Lower leg skin (tissue), 4 donors: ENCODE measurements at regions not wholly inside any gene's neighbourhood (a gene's known extent, or its start where the extent isn't known, plus 50 kb on each side); places are given as distances from the start of the nearest gene placed in this dataset.

Experiments used
- DNase-seq, 2 donors: peaks; one replicate each; pipeline ENCODE4 v3.0.0-alpha.2; 2019; ENCODE audit warnings: low spot score in 2 of 2
- H3K4me3 ChIP-seq: fragments of 200-600 bp; sonication (generic); 2 replicates; pipeline ENCODE4 v1.5.1; 2017; ENCODE audit warnings: mild to moderate bottlenecking, low read depth; ENCODE audit not compliant: poor library complexity, severe bottlenecking
- POLR2A ChIP-seq, 2 donors: fragments of 450-650 bp; IDR thresholded peaks; one replicate each; pipeline ENCODE4 v1.6.1; 2016 to 2017; ENCODE audit warnings: antibody characterized with exemption in 2 of 2, mild to moderate bottlenecking in 1 of 2, moderate library complexity in 1 of 2
- WGBS, 2 donors: methylation state at CpG; one replicate each; pipeline ENCODE4 v1.1.5; 2018; 5-methylcytosine and 5-hydroxymethylcytosine counted together
- intact Hi-C: fragments of 100-400 bp; cut with DNase I; formaldehyde crosslinking; loops from one replicate; pipeline ENCODE4 v1.15.0; 2023; ENCODE audit warnings: low total_unique reads
- TF ChIP-seq, protein P1 (sequence below), 3 donors: fragments of 450-650 bp; IDR thresholded peaks; one replicate each; pipeline ENCODE4 v1.5.1; 2016; ENCODE audit warnings: antibody characterized with exemption in 3 of 3, mild to moderate bottlenecking in 3 of 3, moderate library complexity in 2 of 3

DNA sequence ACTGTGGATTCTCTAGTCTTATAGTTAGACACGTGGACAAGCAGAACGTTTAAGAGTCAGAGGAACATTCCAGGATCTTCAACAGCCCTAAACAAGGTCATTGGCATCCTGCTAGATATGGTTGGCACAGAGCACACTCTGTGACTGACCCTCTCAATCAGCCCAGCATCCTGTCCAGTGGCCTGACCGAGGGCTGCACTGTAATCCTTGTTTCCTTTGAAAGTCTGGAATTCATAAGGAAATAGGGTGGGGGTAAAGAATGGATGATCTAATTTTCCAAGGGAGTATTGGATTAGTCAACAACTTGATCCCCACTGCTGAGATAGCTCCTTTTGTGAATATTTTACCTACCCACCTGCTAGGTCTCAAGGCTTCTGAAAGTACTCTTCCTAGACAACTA lies 94.5 kb upstream of the DLG1 start:
- TF ChIP-seq, protein P1, sequence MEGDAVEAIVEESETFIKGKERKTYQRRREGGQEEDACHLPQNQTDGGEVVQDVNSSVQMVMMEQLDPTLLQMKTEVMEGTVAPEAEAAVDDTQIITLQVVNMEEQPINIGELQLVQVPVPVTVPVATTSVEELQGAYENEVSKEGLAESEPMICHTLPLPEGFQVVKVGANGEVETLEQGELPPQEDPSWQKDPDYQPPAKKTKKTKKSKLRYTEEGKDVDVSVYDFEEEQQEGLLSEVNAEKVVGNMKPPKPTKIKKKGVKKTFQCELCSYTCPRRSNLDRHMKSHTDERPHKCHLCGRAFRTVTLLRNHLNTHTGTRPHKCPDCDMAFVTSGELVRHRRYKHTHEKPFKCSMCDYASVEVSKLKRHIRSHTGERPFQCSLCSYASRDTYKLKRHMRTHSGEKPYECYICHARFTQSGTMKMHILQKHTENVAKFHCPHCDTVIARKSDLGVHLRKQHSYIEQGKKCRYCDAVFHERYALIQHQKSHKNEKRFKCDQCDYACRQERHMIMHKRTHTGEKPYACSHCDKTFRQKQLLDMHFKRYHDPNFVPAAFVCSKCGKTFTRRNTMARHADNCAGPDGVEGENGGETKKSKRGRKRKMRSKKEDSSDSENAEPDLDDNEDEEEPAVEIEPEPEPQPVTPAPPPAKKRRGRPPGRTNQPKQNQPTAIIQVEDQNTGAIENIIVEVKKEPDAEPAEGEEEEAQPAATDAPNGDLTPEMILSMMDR (IDR thresholded peaks at IDR 0.05) = no peak
- no peak for TF ChIP-seq POLR2A (IDR thresholded peaks at IDR 0.05)
- no peak overlapping the region for H3K4me3 ChIP-seq
- WGBS, 2 donors = 77 to 78% methylated on average over 3 of the region's 3 CpGs
- peak in 1 of 2 donors; percentile 23 for DNase-seq
- intact Hi-C loops = no loop called here

DNA sequence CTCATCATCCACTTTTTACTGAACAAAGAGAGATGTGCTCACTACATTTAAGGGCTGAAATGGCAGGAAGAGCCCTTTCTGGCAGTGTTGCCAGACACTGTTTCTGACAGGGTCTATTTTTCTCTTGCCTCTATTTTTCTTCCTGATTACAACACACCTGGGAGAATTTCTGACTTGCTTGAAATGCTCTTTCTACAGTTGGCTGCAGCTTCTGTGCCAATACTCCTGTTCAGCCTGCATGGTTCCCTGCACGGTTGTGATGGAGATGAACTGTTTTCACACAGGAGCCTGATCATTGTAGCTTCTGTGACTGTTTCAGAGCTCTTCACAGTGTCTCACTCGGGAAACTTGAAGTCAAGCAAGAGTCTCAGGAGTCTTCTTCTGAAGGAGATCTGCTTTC lies 83.0 kb upstream of the DLG1 start:
- TF ChIP-seq POLR2A (IDR thresholded peaks at IDR 0.05) = no peak
- TF ChIP-seq, protein P1 (IDR thresholded peaks at IDR 0.05) = no peak
- intact Hi-C loops = no loop called here
- peak in 1 of 2 donors; percentile 23 for DNase-seq
- no peak overlapping the region for H3K4me3 ChIP-seq
- WGBS, 2 donors = 72 to 74% methylated on average over 2 of the region's 2 CpGs

DNA sequence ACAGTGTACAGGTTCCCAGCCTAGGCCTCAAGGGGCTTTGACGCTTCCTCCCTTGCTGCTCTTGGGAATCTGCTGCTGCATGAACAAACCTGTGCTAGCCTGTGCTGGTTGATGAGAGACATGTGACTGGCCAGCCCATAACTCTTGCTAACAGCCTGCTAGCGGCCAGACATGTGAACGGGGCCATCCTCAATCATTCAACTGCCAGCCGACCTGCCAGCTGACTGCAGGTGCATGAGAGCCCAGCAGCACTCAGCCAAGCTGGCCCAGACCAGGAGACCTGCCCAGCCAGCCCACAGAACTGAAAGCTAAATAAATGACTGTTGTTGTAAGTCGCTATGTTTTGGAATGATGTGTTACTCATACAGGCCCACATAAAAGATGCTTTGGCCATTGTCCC lies 82.4 kb upstream of the DLG1 start:
- no peak for TF ChIP-seq POLR2A (IDR thresholded peaks at IDR 0.05)
- TF ChIP-seq, protein P1 (IDR thresholded peaks at IDR 0.05) = no peak
- peak in 1 of 2 donors; percentile 63 for DNase-seq
- no peak overlapping the region for H3K4me3 ChIP-seq
- 46 to 70% methylated on average over 5 of the region's 5 CpGs for WGBS, 2 donors
- intact Hi-C loops = no loop called here

DNA sequence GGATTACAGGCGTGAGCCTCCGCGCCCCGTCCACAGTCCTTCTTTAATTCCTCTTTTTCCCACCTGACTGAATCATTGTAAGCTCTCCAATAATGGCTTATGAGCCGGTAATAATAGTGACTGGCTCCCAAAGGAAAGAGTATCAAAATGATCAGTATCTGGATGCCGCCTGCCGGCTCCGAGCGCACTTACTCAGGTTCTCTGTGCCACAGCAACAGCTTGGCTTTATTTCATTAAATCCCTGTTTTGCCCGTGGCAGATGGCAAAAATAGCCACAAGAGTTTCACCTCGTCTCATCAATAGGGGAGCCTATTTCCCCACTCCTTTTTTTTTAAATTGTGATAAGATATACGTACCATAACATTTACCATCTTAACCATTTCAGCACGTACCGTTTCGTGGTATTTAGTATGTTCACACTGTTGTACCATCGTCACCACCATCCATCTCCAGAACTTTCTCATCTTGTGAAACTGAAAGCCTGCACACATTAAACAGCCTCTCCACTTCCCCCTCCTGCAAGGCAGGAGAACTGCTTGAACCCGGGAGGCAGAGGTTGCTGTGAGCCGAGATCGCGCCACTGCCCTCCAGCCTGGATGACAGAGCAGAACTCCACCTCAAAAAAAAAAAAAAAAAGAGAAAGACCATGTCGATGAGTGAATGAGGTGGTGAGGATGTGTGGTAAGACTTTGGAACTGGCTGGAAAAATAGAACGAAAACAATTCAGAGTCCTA lies 80.7 kb upstream of the DLG1 start:
- WGBS, 2 donors = 86 to 89% methylated on average over 22 of the region's 22 CpGs
- DNase-seq = peak in 1 of 2 donors; percentile 62
- H3K4me3 ChIP-seq = no peak overlapping the region
- intact Hi-C loops = no loop called here
- no peak for TF ChIP-seq POLR2A (IDR thresholded peaks at IDR 0.05)
- TF ChIP-seq, protein P1 (IDR thresholded peaks at IDR 0.05) = no peak

DNA sequence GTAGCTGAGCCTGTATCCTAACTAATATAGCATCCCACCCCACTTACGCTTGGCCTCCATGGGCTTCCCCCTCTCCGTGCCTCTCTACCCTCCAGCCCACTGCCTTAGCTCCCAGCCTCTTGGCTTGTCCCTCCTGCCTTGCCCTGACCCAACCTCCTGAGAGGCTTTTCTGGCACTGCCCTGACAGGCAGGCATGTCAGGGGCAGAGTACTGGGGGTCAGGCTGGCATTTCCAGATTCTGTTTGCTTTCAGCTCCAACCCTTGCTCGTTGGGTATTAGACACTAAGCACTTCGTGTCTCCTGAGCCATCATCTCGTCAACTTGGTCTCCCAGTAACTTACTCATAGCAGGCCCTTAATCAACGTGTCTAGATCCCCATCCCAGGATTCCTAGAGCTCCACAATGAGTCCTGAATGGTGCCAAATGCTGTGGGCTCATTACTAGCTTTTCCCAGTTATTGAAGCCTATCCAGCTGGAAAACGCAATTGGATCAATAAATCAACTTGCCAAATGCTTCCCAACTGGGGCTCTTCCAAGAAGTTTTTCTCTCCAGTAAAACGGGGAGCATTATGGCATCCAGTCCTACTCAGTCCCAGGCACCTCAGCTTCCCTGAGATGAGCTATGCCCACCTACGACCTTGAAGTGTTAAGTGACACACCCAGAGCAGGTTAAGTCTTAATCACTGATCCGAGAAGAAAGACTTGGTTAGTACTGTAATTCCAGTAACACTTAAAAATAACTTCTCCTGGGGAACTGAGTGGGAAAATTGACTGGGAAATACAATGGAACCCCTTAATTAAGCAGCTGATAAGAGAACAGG lies 78.5 kb upstream of the DLG1 start:
- no peak for TF ChIP-seq POLR2A (IDR thresholded peaks at IDR 0.05)
- TF ChIP-seq, protein P1 (IDR thresholded peaks at IDR 0.05) = no peak
- WGBS, 2 donors = 53 to 58% methylated on average over 10 of the region's 10 CpGs
- intact Hi-C loops = no loop called here
- DNase-seq = peak in 1 of 2 donors; percentile 45
- no peak overlapping the region for H3K4me3 ChIP-seq
